SU-DHL-6 (cell line): ENCODE measurements at regions not wholly inside any gene's neighbourhood (a gene's known extent, or its start where the extent isn't known, plus 50 kb on each side); places are given as distances from the start of the nearest gene placed in this dataset.

ENCODE experiments used
- H2AFZ ChIP-seq: fragments of 200-600 bp; sonication (generic); 2 replicates; pipeline ENCODE4 v1.6.1; 2014; ENCODE audit warnings: low read depth, mild to moderate bottlenecking, moderate library complexity, mixed read lengths, antibody characterized with exemption, low read length; ENCODE audit not compliant: severe bottlenecking
- H3F3A ChIP-seq: fragments of 200-600 bp; shearing (Covaris generic); 2 replicates; pipeline ENCODE4 v1.6.0; 2016; ENCODE audit warnings: antibody characterized with exemption, mild to moderate bottlenecking; ENCODE audit not compliant: insufficient read depth
- H3K27ac ChIP-seq: fragments of 200-600 bp; sonication (generic); 2 replicates; pipeline ENCODE4 v1.5.1; 2016; ENCODE audit warnings: low read depth, mild to moderate bottlenecking, low read length, moderate library complexity, mixed read lengths
- H3K27me3 ChIP-seq: fragments of 200-600 bp; sonication (generic), shearing (Covaris generic); 2 replicates; pipeline ENCODE4 v1.6.0; 2014; ENCODE audit warnings: mild to moderate bottlenecking, low read length
- H3K36me3 ChIP-seq: fragments of 200-600 bp; sonication (generic); 2 replicates; pipeline ENCODE4 v1.6.1; 2014; ENCODE audit warnings: mild to moderate bottlenecking, low read length, mixed read lengths
- H3K4me2 ChIP-seq: fragments of 300-600, 200-600 bp; shearing (Covaris generic), sonication (generic); 2 replicates; pipeline ENCODE4 v1.6.0; 2014; ENCODE audit warnings: low read length, low read depth, mild to moderate bottlenecking; ENCODE audit not compliant: poor library complexity, severe bottlenecking
- H3K4me3 ChIP-seq: fragments of 200-600 bp; sonication (generic); 2 replicates; pipeline ENCODE4 v1.5.1; 2014; ENCODE audit warnings: antibody characterized with exemption, low read length, mild to moderate bottlenecking, mixed read lengths; ENCODE audit not compliant: insufficient read depth, poor library complexity, severe bottlenecking
- H3K79me2 ChIP-seq: fragments of 200-600 bp; sonication (generic); 2 replicates; pipeline ENCODE4 v1.6.1; 2014; ENCODE audit warnings: mild to moderate bottlenecking, low read length, moderate library complexity; ENCODE audit not compliant: insufficient read depth
- H3K9ac ChIP-seq: fragments of 200-600 bp; sonication (generic); 2 replicates; pipeline ENCODE4 v1.7.0; 2014; ENCODE audit warnings: mild to moderate bottlenecking, low read length
- H3K9me2 ChIP-seq: fragments of 200-600 bp; sonication (generic); replicated peaks from 2 replicates; pipeline ENCODE4 v1.6.1; 2014; ENCODE audit warnings: low read length; ENCODE audit not compliant: insufficient read depth
- H3K9me3 ChIP-seq: fragments of 200-600 bp; sonication (generic); 2 replicates; pipeline ENCODE4 v1.6.1; 2014; ENCODE audit warnings: low read length, mixed read lengths; ENCODE audit not compliant: insufficient read depth
- H4K20me1 ChIP-seq: fragments of 200-600 bp; sonication (generic); 2 replicates; pipeline ENCODE4 v1.6.1; 2014; ENCODE audit warnings: low read depth, mild to moderate bottlenecking, antibody characterized with exemption, low read length, moderate library complexity, mixed read lengths
- EZH2phosphoT487 ChIP-seq: fragments of 200-600 bp; sonication (generic), shearing (Covaris generic); conservative IDR thresholded peaks from 2 replicates; pipeline ENCODE4 v1.6.1; 2018; ENCODE audit warnings: mild to moderate bottlenecking, antibody characterized with exemption, low read length, moderate library complexity, mixed read lengths
- TF ChIP-seq, protein P1 (sequence below): fragments of 200-600 bp; sonication (generic); IDR thresholded peaks from one replicate; pipeline ENCODE4 v1.5.1; 2017; ENCODE audit warnings: antibody characterized with exemption, mild to moderate bottlenecking, low read length, moderate library complexity; ENCODE audit not compliant: insufficient read depth, poor library complexity, severe bottlenecking

DNA sequence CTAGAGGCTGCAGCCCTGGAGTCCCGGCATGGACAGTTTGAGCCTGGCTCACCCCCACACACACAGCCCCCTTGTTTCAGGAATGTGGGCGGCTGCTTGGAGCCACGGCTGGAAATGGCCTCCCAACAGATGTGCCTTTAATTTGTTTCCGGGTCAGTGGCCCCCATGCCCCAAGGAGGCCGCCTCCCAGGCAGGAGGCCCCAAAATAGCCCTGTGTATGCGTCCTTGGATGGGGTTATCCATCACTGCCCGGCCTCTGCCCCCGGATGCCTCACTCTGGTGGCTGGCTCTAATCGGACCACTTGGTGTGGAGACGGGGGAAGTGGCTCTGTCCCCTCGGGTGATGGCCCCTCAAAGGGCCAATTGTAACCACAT is 151.9 kb upstream of the MYCN start:
- Histone ChIP-seq H3K27ac (no peak overlapping the region), H3F3A (no peaks in the 10 kb centered on the region), H2AFZ (no peak overlapping the region), H3K4me3 (no peak overlapping the region), H3K79me2 (no peaks in the 10 kb centered on the region), H3K36me3 (no peaks in the 10 kb centered on the region), H3K9me3 (no peaks in the 10 kb centered on the region), H3K9me2 (no peaks in the 10 kb centered on the region), H4K20me1 (no peaks in the 10 kb centered on the region), H3K4me2 (no peak overlapping the region), H3K27me3 (no peaks in the 10 kb centered on the region), H3K9ac (no peak overlapping the region)
- TF ChIP-seq, protein P1, sequence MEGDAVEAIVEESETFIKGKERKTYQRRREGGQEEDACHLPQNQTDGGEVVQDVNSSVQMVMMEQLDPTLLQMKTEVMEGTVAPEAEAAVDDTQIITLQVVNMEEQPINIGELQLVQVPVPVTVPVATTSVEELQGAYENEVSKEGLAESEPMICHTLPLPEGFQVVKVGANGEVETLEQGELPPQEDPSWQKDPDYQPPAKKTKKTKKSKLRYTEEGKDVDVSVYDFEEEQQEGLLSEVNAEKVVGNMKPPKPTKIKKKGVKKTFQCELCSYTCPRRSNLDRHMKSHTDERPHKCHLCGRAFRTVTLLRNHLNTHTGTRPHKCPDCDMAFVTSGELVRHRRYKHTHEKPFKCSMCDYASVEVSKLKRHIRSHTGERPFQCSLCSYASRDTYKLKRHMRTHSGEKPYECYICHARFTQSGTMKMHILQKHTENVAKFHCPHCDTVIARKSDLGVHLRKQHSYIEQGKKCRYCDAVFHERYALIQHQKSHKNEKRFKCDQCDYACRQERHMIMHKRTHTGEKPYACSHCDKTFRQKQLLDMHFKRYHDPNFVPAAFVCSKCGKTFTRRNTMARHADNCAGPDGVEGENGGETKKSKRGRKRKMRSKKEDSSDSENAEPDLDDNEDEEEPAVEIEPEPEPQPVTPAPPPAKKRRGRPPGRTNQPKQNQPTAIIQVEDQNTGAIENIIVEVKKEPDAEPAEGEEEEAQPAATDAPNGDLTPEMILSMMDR: no peak
- TF ChIP-seq EZH2phosphoT487: no peak

DNA sequence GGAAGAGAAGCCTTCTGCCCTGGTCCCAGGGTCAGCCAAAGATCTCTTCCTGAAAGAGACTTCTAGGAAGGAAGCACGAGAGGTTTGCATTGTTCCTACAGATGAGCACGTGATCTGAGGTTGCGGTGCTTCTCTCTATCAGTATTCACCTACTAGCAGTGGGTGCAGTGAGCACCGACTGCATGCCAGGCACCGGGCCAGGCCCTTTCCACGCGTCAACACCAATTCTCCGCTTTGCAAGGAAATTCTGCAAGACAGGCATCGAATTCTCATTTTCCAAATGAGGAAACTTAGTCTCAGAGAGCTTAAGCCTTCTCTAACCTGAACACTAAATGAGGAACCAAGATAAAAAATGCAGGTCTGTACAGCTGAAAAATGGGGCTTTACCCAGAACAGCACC is 151.5 kb upstream of the MYCN start:
- Histone ChIP-seq H2AFZ (no peak overlapping the region), H3K27me3 (no peaks in the 10 kb centered on the region), H3K4me2 (no peak overlapping the region), H3K9me2 (no peaks in the 10 kb centered on the region), H3K79me2 (no peaks in the 10 kb centered on the region), H4K20me1 (no peaks in the 10 kb centered on the region), H3K9me3 (no peaks in the 10 kb centered on the region), H3K9ac (no peak overlapping the region), H3K36me3 (no peaks in the 10 kb centered on the region), H3K4me3 (no peak overlapping the region), H3K27ac (no peak overlapping the region), H3F3A (no peaks in the 10 kb centered on the region)
- TF ChIP-seq, protein P1: no peak
- no peak for TF ChIP-seq EZH2phosphoT487

DNA sequence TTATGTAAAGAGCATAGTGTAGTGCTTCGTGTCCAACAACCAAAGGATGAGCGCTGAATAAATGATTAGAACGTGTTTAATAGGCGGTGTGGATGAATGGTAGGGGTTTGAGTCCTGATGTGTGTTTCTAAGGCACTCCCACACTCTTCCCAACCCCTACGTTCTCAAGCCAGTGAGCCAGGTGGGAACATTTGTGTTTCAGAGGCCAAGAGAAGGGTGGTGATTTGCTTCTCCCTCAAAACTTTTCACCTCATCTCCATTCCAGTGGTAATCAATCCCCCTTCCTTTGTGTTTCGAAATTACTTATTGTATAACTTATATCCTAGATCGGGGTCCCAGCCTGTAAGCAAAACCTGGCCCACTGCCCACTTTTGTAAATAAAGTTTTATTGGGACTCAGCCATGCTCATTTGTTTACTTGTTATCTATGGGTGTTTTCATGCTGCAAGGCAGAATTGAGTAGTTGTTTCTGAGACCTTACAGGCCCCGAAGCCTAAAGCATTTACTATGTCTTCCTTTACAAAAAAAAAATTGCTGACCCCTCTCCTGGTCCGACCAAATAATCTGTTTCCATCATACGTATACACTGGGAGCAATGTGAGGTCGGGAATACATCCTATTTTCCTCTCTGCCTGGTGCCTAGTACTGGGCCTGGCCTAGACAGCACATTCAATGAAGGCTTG is 150.8 kb upstream of the MYCN start:
- no peak overlapping the region for H3K27ac ChIP-seq
- TF ChIP-seq, protein P1: no peak
- TF ChIP-seq EZH2phosphoT487: no peak
- no peaks in the 10 kb centered on the region for H3K9me3 ChIP-seq
- H3K36me3 ChIP-seq: no peaks in the 10 kb centered on the region
- no peak overlapping the region for H3K4me2 ChIP-seq
- H3K27me3 ChIP-seq: no peaks in the 10 kb centered on the region
- H3F3A ChIP-seq: no peaks in the 10 kb centered on the region
- H3K4me3 ChIP-seq: no peak overlapping the region
- H4K20me1 ChIP-seq: no peaks in the 10 kb centered on the region
- no peaks in the 10 kb centered on the region for H3K9me2 ChIP-seq
- H2AFZ ChIP-seq: no peak overlapping the region
- H3K9ac ChIP-seq: no peak overlapping the region
- H3K79me2 ChIP-seq: no peaks in the 10 kb centered on the region
